ENCODE measurements at regions not wholly inside any gene's neighbourhood (a gene's known extent, or its start where the extent isn't known, plus 50 kb on each side); places are given as distances from the start of the nearest gene placed in this dataset.

DNA sequence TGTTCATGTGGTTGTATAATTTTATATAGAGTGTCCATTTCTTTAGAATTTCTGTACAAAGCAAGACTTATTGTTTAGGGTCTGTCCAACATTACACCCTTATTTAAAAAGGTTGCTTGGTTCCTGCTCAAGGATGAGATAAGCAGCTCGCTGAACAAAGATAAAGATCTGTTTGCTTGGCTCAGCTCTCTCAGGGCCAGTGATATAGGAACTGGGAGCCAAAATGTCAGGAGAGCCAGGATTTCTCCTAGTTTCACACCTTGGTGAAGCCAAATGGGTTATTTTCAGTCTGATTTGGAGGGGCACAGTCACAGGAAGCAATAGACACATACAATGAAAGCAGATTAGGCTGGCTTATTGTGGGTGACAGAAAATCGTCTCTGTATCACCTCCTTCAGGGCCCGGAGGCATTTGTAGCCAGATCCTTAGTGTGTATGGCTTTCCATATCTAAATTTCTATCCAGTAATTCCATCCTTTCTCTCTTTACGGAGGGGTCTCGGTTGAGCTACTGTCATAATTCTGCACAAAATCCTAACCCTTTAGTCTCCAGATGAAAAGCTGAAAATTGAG, 396.4 kb downstream of the TMEM232 start:
- DNase-seq = no peak

DNA sequence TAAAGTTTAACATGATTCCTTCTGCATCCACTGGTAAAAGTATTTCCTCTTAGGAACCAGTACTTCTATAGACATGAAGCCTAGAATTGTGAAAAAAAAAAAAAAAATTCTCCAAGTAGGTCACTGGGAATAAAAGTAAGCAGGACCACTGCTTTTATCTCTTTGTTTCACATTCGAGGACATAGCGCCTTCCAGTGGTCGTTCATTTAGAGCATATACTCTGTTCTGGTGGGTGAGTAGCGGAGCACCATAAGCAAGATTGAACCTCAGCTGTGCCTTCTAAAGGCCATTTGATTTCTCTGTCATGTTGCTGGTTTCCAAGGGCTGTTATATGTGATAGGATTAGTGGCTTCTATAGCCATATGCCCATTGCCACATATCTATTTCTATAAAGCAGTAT, 393.1 kb downstream of the TMEM232 start:
- no peak for DNase-seq

DNA sequence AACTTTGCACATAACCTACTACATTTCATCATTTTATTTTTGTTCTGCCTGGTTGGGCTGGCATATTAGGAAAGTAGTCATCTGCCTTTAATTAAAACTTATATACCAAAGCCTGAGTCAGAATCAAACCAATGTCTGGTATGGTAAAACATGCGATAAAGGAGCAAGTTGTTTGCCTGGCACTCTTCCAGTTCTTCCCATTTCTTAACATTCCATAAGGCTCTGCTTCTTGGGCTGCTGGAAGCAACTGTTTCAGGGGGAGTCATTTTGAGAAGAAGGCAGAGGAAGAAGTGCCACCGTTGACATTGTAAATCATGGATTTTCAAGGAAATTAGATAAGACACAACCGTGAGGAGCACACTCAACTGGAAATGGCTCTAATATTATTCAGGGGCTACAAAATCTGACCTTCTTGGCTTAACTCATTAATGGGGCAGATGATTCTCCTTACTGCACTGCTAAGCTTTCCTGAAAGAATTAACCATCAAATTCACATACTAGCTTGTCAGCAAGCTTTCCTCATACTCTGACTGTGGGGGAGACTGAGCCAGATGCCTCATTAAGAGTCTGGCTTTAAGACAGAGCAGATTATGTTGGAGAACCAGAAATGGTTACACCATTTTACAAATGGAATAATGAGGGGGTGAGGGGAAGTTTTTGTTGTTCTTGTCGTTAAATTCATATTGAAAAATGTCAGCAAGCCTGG, 391.0 kb downstream of the TMEM232 start:
- DNase-seq = no peak

DNA sequence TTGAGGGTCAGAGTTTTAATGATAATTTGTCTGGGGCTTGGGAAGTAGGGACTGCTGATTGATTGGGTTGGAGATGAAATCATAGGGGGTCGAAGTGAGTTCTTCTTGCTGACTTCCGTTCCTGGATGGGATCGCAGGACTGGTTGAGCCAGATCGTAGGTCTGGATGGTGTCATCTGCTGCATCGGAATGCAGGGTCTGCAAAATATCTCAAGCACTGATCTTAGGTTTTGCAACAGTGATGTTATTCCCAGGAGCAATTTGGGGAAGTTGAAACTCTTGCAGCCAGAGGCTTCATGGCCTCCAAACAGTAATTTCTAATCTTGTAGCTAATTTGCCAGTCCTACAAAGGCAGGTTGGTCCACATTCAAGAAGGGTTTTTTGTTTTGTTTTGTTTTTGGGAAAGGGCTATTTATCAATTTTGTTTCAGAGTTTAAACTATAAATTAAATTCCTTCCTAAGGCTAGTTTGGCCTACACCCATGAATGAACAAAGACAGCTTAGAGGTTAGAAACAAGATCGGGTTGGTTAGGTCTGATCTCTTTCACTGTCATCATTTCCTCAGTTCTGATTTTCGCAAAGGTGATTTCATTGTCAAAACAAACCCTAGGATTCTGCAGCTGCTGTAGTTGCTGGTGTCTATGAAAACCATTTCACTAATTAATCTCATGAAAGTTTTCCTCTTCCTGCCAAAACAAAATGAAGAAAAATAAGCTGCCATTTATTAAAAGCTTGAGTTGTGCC, 388.0 kb downstream of the TMEM232 start:
- no peak for DNase-seq

DNA sequence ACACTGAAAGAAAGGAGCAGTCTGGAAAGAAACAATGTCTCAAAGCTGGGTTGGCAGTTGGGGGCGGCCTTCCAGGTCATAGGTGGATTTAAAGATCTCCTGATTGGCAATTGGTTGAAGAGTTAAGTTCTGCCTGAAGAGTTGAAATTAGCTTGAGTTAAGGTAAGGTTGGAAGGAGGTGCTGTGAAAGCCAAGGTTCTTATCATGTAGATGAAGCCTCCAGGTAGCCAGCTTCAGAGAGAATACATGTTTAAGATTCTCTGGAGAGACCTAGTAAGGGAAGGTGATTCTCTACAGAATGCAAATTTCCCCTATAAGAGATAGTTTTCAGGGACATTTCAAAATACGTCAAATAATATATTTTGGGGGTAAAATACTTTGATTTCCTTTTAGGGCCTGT, 387.1 kb downstream of the TMEM232 start:
- no peak for DNase-seq

DNA sequence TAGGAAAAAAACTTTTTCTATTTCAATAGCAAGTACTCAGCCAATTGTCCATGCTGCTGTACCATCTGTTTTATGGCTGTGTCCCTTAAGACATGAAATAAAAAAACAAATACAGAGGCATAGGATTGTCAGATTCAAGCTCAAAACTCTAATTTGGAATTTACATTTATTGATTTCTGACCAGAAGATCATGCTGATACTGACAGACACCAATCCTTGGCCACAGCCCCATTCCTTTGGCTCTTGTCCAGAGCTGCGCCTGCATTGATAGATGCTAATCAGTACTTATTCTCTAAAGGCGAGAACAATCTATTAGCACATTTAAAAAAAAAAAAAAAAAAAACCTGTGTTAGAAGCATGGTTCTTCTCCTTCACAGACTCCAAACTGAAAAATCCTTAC, 384.6 kb downstream of the TMEM232 start:
- DNase-seq = no peak

DNA sequence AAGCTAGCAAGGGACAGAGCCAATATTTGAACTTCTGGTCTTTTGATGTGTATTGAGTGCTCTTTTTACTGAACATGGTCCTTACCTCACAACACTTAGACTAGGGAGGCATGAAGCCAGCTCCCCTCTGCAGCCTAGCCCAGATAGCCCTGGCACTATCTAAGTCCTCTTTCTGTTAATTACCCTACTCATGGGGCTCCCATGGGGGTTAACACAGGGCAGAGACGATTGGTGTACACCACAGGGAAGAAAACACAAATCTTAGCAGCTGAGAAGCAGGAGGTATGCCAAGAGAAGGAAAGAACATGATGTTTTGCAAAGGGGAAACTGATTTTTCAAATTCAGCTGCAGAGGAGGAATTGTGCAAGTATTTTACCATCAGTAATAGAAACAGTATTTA, 383.8 kb downstream of the TMEM232 start:
- no peak for DNase-seq

DNA sequence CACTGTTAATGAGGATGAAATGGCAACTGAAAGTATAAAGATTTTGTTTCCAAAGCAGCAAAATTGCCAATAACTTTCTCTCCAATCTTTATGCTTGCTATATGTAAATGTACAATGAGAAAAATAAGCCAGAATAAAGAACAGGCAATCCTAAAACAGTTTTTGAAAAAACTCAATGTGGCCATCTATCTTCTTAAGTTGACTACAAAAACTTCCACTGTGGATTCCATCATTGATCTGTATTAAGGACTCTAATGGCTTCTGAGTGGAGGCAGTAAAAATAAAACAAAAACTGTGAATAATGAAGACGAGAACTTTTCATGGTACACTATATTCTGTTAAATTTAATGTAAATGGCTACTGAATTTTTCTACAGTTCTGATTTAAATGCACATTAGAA, 382.9 kb downstream of the TMEM232 start:
- DNase-seq = no peak

DNA sequence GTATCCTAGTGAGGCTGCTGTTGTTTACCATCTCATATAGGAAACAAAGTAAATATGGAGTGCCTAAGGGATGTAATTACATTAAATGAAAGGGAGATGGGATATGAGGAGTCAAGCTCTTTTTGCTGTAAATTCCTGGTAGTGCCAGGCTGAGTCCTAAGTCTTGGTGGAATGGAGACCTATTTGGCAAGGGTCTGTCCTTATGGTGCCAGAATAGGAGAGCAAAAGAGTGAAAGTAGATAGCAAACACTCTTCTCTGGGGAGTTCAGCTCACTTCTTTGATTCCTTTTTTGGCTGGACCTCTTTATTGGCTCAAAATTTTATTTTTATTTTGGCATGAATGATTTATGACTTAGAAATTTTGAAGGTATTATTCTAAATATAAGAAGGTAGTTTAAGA, 380.8 kb downstream of the TMEM232 start:
- no peak for DNase-seq

DNA sequence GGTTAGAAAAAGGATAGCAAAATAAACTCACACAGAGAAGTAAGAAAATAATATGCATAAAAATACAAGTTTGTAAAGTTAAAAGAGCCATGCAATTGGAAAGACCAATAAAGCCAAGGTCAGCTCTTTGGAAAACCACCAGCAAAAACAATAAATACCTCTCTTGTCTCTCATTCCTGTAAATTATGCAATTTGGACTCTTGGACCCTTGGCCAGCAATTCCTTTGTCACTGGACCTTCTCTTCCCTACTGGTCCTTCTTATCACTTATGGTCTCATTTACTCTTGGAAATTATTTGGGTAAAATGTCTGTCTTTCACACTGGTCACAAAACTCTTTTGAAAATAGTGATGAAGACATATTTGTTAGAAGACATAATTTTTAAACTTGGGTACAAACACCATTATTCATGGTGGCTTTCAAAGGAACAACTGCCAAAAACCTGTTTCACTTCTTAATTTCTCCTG, 379.5 kb downstream of the TMEM232 start:
- DNase-seq = no peak

DNA sequence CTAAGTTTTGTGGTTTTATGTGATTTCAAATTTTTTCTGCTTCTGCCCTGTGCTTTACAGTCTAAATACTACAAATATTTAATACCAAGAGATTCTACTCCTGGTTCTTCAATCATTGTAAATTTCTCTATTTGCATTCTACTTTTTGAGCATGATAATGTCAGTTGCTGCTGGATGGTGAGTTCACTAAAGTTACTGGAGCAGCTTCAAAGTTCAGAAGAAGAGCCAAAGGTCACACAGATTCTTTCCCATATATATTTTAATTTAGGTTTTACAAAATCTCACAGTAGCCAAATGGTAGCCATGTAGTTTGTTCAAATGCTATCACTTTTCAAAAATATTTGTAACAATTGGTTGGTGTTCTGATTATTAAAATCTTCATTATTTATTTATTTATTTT, 378.7 kb downstream of the TMEM232 start:
- DNase-seq = no peak

DNA sequence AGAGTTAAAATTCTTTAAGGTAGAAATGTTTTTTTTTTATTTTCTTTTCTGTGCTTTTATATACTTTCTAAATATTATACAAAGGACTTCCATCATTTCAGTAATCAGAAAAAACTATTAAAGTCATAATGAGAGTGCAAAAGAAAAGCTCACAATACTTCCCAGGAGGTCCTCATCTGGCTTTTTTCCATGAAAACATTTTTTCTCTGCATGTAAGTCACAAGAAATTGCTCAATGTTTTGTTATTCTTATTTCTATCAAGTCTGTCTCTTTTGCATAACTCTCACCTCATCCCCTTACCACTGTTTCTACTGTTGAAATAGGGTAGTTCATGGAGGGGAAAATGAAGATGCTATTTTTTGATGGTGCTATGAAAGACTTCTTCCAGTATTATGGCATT, 375.0 kb downstream of the TMEM232 start:
- DNase-seq = no peak

DNA sequence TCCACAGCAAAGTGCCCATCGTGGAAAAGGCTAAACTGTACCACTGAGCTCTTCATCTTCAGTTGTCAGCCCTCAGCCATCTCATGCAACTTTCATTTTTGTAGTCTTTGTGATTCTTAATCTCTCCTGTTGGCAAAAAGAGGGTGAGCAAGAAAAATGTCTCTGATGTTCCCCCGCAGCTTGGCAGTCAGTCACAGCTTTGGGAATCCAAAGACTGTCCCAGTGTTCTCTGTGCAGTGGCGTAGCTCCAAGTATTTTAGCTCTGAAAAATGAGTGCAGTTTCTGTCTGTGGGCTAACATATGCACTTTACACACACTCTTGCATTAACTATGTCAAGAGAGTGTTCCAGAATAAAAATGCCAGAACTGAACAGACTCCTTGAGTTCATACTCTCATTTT, 372.2 kb downstream of the TMEM232 start:
- DNase-seq = no peak

DNA sequence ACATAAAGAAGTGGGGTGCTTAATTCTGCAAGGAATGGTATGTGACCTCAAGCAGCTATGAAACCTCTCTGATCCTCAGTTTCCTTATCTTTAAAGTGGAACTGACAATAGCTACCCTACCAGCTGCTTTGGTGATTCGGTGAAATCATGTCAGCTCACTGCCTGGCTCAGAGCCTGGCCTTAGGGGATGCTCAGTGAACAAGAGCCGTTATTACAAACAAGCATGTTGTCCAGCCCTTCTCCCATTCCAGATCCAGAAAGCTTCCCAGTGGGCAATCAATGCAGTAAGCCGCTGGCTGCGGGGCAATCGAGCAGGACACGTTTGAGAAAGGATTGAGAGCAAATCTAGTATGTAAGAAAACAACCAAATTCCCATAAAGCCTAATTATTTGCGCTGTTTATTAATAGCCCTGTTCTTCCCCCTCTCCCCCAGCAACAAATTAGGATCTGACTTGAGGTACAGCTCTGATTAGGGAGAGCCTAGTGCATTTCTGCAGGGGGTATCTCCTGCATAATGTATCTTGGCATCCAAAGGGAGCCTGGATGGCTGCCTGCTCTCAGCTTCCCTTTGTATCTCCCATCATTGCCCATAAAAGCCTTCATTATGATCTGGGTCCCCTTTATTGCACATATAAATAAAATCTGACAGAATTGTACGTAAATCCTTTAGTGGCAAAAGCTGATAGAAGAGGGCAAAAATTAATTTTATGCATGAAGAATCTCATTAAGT, 371.4 kb downstream of the TMEM232 start:
- no peak for DNase-seq

DNA sequence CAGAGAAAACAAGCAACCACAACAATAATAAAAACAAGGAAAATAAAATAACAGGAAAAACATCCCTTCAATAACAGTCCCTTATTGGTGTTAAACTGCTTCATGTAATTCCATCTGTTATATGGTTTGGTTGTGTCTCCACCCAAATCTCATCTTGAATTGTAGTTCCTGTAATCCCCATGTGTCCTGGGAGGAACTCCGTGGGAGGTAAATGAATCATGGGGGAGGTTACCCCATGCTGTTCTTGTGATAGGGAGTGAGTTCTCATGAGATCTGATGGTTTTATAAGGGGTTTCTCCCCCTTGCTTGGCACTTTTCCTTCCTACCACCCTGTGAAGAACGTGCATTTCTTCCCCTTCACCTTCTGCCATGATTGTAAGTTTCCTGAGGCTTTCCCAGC, 369.8 kb downstream of the TMEM232 start:
- no peak for DNase-seq

DNA sequence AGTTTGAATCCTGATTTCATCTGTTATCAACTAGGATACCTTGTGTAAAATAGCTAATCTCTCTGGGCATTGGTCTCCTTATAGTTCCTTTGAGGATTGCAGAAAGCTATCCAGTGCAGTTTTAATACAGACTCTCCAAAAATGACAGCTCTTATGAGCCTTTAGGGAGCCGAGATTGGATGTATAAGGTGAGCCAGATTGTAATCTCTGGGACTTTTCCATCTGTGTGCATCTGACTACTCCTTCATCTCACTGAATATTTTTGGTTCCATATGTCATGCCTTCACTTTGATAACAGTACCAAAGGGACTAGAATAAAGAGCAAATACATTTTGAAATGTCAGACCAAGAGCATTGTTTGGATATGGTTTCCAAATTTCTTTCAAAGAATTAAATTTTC, 367.2 kb downstream of the TMEM232 start:
- DNase-seq = no peak

DNA sequence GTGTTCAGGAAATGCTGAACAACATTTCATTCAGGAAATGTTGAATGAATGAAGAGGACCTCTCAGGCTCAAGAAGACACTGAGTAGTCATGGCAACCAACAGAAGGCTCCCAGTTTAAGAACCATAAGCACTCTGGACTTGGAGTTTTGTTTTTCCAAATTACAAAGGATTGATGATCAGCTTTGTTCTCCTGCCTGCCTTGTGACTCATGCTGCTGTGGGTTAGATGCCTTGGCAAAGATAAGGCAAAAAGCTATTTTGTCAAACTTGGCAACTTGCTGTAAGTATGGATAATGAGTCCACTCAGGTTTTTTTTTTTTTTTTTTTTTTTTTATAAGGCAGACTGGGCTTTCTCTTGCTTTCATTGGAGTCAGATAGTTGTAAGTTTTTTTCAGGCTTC, 365.0 kb downstream of the TMEM232 start:
- no peak for DNase-seq

DNA sequence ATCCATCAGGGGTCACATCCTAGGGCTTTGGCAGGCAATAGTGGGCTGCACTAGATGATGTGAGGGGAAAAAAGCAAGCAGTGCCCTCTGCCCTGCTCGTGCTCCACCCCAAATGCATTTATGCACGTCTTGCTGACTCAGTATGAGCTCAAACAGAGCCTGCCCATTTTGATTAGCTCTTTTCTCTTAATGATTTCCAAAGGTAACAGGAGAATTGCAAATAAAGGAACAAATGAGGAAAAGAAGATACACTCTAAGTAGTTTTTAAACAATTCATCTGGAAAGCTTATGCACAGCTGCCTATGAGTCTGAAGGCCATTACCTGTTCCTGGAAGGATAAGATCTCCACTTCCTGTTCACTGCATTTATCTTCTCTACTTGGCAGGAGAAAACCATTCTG, 364.2 kb downstream of the TMEM232 start:
- DNase-seq = no peak

DNA sequence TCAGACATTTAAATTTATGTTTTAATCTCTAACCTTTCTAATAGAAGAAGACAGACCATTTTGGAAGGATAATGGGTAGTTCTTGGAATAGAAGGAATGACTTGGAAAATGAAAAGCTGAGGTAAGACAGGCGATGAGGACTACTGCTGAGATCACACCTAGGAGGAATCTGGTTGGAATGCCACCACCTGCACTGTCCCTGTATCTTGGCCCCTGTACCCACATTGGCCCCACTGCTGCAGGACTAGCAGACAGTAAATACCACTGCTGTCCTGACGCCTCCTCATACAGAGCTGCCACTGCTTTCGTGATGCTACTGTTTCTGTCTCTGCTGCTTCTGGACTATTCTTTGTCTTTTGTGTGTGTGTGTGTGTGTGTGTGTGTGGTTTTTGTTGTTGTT, 359.8 kb downstream of the TMEM232 start:
- no peak for DNase-seq

Data from bone marrow (tissue), 2 donors.